M059J (cell line): ENCODE measurements at regions not wholly inside any gene's neighbourhood (a gene's known extent, or its start where the extent isn't known, plus 50 kb on each side); places are given as distances from the start of the nearest gene placed in this dataset.

Experiments used
- DNase-seq: peaks from one replicate; pipeline ENCODE4 v3.0.0-alpha.2; 2012; ENCODE audit warnings: low read depth

GRCh38 chr2:62447411-62447810 is 58.6 kb downstream of the TMEM17 start:
- DNase-seq: no peak

- no peak for DNase-seq
These were observed 59.5 kb downstream of the TMEM17 start for GRCh38 chr2:62446491-62446890.

GRCh38 chr2:62443886-62444285 is 62.1 kb downstream of the TMEM17 start:
- no peak for DNase-seq

DNA sequence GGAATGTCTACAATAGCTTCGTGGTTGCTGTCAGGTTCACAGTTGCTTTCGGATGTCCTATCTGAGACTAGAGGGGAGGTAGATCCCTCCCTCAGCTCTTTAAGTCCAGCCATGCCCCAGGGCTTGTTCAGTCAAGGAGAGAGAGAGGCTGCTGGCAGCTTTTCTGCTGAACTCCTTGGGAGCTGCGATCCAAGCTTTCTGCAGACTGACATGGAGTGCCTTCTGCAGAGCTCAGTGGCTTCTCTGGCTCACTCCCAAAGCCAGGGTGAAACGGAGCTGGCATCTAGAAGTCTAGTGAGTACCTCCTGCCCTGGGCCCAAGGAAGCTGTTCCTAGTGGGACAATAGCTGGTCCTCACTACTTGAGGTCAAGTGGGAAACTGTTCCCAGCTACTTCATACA is 62.5 kb downstream of the TMEM17 start:
- DNase-seq: no peak

DNA sequence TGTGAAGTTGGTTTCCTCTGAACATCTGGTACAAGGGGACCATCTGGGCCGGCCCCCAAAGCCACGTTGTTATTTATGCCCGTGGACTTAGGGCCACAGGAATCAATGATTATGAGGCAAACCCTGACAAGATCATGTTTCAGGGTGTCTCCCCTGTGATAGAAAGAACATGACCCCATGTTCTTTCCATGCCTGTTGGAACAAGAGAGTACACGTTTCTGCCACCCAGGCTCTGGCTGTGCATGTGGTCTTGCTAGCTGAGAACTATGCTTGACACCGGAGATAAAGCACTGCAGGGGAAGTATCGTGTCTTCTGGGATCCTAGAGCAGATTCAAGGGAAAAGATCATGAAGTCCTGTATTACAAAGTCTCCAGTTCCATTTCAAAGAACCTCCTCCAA is 64.2 kb downstream of the TMEM17 start:
- no peak for DNase-seq

DNA sequence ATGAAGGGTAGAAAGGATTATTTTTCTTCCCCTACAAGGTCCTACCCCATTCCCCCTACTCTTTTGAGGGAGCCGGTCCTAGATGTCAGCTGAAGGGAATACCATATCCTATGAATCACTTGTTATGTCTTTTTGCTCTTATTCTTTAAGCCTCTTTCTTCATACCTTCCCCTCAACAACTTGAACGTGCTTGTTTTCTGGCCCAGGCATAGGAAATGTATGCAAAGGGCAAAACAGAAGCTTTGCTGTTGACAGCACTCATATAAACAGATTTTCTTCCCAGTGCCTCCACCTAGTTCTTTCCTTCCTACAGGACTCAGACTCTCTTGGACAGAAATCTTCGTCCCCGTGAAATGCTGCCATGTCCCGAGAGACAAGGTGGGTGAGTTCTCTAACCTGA is 64.6 kb downstream of the TMEM17 start:
- DNase-seq: no peak

DNA sequence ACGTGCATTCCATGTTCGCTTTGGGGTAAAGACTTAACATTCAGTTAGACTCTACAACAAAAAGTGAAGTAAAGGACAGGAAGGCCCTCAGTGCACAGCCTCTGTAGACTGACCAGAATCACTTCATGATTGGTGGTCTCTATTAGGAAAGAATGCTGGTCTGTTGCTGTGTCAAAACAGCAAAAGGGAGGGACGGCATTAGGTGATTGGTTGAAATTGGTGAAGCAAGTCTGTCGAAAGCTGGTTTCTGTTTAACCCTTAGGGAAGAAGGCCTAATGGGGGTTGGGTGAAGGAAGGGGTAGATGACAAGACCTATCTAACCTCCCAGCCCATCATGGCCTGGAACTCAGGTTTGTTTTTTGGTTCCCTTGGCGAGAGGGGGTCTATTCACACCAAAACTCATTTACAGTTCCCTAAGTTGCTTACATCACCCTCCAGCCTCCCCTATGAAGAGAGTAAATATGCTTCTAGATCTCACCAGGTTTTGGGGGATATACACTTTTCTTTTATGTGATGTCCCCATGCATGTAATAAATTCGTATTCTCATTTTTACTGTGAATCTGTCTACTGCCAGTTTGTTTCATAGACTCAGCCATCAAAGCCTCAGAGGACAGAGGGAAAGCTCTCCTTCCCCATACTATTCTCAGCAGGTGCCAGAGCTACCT is 65.6 kb downstream of the TMEM17 start:
- DNase-seq: no peak

DNA sequence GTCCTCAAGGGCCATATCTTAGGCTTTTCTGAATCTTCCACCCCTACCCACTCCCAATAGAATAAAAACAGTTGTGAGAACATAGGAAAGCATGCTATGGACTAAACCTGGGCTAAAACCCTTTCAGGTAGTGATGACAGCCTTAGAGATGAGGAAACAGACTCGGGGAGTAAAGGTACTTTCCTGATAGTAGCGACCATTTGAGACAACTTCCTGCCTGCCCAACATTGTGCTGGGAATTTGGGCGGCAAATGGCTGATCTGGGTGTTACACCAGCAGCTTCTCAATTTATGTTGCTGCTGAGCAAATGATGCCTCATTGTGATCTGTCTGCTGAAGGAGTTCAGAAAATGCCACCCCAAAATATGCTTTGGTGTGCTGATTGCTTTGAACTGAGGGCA is 66.6 kb downstream of the TMEM17 start:
- DNase-seq: no peak

GRCh38 chr2:62437785-62438184 is 68.2 kb downstream of the TMEM17 start:
- DNase-seq: no peak

DNA sequence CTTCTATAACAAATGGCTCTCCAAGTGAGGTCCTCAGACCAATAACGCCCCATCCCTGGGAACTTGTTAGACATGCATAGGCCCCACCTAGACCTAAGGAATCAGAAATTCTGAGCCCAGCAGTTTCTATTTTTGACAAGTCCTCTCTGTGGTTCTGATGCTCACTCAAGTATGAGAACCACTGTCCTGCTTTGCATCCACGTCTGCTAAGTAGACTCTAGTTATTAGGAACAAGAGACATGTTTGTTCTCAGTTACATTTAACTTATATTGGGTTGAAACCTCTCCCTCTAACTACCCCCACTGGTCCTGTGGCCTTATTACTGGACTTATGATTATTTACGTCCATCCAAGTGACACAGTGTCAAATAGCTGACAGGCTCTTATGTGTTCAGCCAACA is 70.3 kb downstream of the TMEM17 start:
- DNase-seq: no peak

DNA sequence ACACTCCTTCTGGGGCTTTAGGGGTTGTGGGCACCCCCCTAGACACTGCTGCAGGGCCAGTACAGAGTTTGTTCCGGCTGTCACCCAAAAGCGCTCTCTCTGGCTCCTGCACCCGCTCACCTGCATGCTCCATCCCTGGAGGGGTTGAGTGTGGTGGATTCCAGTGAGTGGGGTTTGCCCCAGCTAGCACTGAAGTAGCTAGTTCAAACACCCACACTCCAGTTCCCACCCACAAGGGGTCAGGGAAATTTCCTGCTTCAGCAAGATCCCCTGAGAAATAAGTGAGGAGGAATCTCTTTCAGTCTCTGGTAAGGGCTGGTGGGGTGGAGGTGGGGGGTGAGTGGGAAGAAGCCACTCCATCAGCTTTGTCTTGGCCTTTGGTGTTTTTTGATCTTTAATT is 73.6 kb downstream of the TMEM17 start:
- DNase-seq: no peak

GRCh38 chr2:62431512-62431911 is 74.5 kb downstream of the TMEM17 start:
- DNase-seq: no peak

- no peak for DNase-seq
These were observed 75.8 kb downstream of the TMEM17 start for GRCh38 chr2:62430146-62430545.

DNA sequence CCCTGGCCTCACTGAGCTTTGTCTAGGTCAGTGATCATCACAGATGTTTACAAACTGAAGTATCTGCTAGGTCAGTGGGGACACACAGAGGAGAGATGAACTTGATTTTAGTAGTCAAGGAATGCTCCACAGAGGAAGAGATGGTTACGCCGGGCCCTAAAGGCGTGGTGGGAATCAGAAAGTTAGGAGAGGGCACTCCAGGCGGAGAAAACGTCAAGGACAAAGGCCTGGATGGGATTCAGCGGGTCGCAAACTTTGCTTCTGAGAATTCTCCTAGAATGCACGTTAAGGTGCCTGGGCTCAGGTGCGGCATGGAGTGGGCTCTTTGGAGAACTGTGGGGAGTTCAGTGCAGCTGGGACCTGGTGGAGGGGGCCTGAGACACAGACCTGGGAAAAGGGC is 78.8 kb downstream of the TMEM17 start:
- DNase-seq: no peak

GRCh38 chr2:62426154-62426912 is 79.7 kb downstream of the TMEM17 start:
- DNase-seq: no peak

DNA sequence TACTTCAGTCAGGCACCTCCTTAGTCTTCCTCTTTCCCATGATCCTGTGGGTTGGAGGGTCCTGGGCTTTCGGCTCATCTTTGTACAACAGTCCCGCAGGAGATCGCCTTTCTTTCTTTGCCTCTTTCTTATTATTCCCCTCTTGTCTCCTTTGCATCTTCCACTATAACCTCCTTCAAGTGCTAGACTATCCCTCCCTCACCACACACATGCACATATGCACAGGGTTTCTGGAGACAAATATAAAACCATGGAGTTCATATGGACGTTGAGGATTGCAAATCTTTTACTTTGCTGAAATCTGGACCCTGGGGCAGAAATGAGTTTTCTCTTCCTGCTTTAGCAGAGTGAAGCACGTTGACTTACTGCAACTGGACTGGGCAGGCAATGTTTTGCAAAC is 80.3 kb downstream of the TMEM17 start:
- DNase-seq: no peak

DNA sequence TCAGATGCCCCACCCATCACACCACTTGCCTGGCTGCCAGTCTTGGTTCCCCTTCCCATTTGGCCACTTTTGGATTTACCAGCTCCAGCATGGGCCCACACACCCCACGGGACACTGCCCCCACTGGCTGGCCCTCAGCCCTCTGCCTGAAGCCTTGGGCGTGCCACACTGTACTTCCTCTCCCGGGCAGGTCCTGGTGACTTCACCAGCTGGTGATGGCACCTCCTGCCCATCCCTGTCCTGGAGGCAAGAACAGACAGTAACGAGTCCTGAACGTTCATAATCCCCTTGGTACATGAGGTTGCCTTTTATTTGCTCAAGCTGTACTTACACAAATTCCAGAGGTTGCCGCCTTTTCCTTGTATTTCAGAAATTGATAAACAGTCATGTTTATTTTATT is 81.1 kb downstream of the TMEM17 start:
- no peak for DNase-seq

DNA sequence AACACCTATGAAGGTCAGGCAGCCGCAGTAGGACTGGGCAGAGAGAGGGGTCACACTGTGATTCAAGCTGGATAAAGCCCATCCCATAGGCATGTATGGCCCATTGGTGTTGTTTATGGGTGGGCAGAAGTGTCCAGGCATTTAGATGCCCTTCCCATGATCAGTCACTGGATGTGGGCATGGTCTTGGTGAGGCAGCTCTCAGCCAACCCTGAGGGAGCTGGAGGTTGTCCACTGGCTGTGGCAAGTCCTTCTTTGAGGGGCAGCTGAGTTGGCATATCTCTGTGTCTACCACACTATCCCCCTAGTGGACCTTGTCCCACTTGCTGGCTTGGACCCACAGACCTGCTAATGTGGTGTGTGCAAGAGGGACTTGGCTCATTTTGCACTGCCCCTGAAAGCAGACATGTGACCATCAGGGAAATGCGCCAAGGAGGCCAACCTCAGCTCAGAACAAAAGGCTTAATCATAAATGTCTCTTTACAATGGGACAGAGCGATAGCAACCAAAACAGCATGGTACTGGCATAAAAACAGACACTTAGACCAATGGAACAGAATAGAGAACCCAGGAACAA is 82.0 kb downstream of the TMEM17 start:
- peak; percentile 16 for DNase-seq

DNA sequence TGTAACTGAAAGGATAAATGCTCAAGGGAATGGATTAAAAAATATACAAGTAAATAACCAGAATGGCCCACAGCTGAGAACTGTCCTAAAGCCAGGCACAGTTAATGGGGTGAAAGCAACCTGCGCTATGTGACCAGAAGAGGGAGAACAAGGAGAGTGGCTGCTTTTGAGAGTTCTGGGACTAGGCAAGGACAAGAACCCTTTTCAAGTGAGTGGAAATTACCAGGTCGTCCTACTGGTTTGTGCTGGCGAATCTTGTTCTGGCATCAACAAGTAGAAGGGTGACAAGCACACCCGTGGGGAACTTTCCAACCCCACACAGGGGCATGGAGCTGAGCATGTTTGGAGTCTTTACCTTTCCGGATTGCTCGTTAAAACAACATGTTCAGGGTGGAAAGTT is 82.8 kb downstream of the TMEM17 start:
- DNase-seq: peak; percentile 31

DNA sequence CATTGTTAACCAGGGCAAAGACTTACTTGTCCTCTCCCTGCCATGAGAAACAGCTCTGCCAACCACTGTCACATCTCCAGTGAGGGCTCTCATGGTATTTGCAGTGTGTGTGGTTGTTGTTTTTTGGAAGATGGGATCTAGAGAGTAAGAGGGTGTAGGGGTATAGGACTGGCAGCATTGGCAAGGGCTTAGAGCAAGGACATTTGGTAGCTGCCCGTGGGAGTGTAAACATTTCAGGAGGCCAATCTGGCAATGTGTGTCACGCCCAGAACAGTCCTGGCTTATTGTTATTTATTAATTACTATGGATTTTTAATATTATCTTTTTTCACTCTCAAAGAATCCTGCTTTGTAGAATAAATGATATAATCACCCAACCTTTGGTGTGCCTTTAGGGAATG is 90.5 kb downstream of the TMEM17 start:
- DNase-seq: no peak

DNA sequence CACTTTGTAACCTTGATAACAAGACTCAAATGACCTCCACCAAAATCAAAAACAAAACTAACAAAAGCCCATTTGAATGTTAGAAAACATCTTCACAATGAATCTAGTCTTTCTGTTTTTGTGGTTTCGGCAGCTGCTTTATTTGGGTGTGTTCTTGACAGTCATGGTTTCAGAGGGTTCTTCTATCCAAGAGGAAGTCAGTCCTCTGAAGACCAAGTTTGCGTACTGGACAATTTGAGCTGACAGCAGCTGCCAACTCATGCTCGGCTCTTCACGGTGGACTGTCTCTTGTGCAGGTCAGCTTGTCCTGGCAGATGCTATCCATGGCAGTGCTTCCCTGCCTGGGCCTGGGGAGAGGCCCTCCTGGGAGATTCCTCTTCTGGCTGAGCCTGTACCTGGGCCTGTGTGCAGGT is 91.0 kb downstream of the TMEM17 start:
- DNase-seq: no peak

- DNase-seq: no peak
These were observed 92.8 kb downstream of the TMEM17 start for GRCh38 chr2:62413116-62413663.

GRCh38 chr2:62412347-62412742 is 93.7 kb downstream of the TMEM17 start:
- DNase-seq: peak; percentile 52
